HG03558 (cell line): ENCODE measurements at regions not wholly inside any gene's neighbourhood (a gene's known extent, or its start where the extent isn't known, plus 50 kb on each side); places are given as distances from the start of the nearest gene placed in this dataset.
"Not testable (repeated sequence)": the region's sequence is repeated elsewhere in the genome, so short reads cannot be mapped to it uniquely, and the experiment has no call there.

Experiments
- ATAC-seq: cut with Tn5 transposase; IDR thresholded peaks from one replicate; pipeline ENCODE4 v1.9.1; 2021; ENCODE audit warnings: moderate number of reproducible peaks; ENCODE audit not compliant: unreplicated experiment; ENCODE audit errors: extremely low read depth

- no peak for ATAC-seq
These were observed 303.9 kb downstream of the PDCD6IP start for GRCh38 chr3:34102288-34102687.

- no peak for ATAC-seq
These were observed 307.9 kb downstream of the PDCD6IP start for GRCh38 chr3:34106379-34106778.

GRCh38 chr3:34106879-34107278 is 308.4 kb downstream of the PDCD6IP start:
- no peak for ATAC-seq

GRCh38 chr3:34107669-34108068 is 309.2 kb downstream of the PDCD6IP start:
- ATAC-seq = peak; percentile 36

- no peak for ATAC-seq
These were observed 310.6 kb downstream of the PDCD6IP start for GRCh38 chr3:34109021-34109420.

GRCh38 chr3:34109846-34110245 is 311.4 kb downstream of the PDCD6IP start:
- ATAC-seq = no peak

- no peak for ATAC-seq
These were observed 312.9 kb downstream of the PDCD6IP start for GRCh38 chr3:34111361-34111760.

GRCh38 chr3:34112261-34112660 is 313.8 kb downstream of the PDCD6IP start:
- ATAC-seq = not testable (repeated sequence)

- no peak for ATAC-seq
These were observed 332.7 kb downstream of the PDCD6IP start for GRCh38 chr3:34131091-34131490.

- ATAC-seq = no peak
These were observed 333.8 kb downstream of the PDCD6IP start for GRCh38 chr3:34132069-34132692.

- ATAC-seq = no peak
These were observed 341.1 kb downstream of the PDCD6IP start for GRCh38 chr3:34139566-34139965.

GRCh38 chr3:34140616-34141015 is 342.2 kb downstream of the PDCD6IP start:
- ATAC-seq = no peak

- no peak for ATAC-seq
These were observed 343.5 kb downstream of the PDCD6IP start for GRCh38 chr3:34141841-34142337.

GRCh38 chr3:34145796-34146195 is 347.4 kb downstream of the PDCD6IP start:
- ATAC-seq = no peak

GRCh38 chr3:34146596-34146995 is 348.2 kb downstream of the PDCD6IP start:
- ATAC-seq = no peak

GRCh38 chr3:34150992-34151391 is 352.6 kb downstream of the PDCD6IP start:
- no peak for ATAC-seq

GRCh38 chr3:34152656-34153055 is 354.2 kb downstream of the PDCD6IP start:
- no peak for ATAC-seq

- ATAC-seq = no peak
These were observed 356.7 kb downstream of the PDCD6IP start for GRCh38 chr3:34155108-34155507.

GRCh38 chr3:34155666-34156065 is 357.2 kb downstream of the PDCD6IP start:
- no peak for ATAC-seq

- no peak for ATAC-seq
These were observed 359.1 kb downstream of the PDCD6IP start for GRCh38 chr3:34157491-34157890.

GRCh38 chr3:34159613-34160420 is 361.4 kb downstream of the PDCD6IP start:
- ATAC-seq = no peak

- ATAC-seq = not testable (repeated sequence)
These were observed 371.2 kb downstream of the PDCD6IP start for GRCh38 chr3:34169636-34170035.
